ENCODE measurements at regions not wholly inside any gene's neighbourhood (a gene's known extent, or its start where the extent isn't known, plus 50 kb on each side); places are given as distances from the start of the nearest gene placed in this dataset.

- no peaks in the 10 kb centered on the region for H4K20me1 ChIP-seq (replicated peaks; ENCODE audit: control insufficient read depth, extremely low read depth, insufficient read depth, low read length)
- ChIA-PET CTCF (no interaction called here), POLR2A (no interaction called here)
- H3K4me2 ChIP-seq (ENCODE audit: insufficient read depth, low read length) = no peak overlapping the region
- H3K9me1 ChIP-seq (replicated peaks; ENCODE audit: control insufficient read depth, extremely low read depth, insufficient read depth, low read length) = no peaks in the 10 kb centered on the region
- no peaks in the 10 kb centered on the region for H3K27me3 ChIP-seq (ENCODE audit: control insufficient read depth in 2 of 2, insufficient read depth in 2 of 2, low read length in 2 of 2)
- H3K27ac ChIP-seq (ENCODE audit: insufficient read depth, low read depth, low read length) = no peak overlapping the region
- DNase-seq (ENCODE audit: low read depth, low spot score) (no peak), FAIRE-seq (no peak)
- no peaks in the 10 kb centered on the region for H3K36me3 ChIP-seq (ENCODE audit: control insufficient read depth in 2 of 2, extremely low read depth in 1 of 2, insufficient read depth in 2 of 2, low read length in 2 of 2)
- no peak overlapping the region for H2AFZ ChIP-seq (ENCODE audit: low read depth, low read length)
- H3K9me3 ChIP-seq (replicated peaks; ENCODE audit: control insufficient read depth, insufficient read depth, low read length) = no peaks in the 10 kb centered on the region
- no peaks in the 10 kb centered on the region for H3K4me1 ChIP-seq (ENCODE audit: control insufficient read depth, extremely low read depth, insufficient read depth, low read length)
- no peaks in the 10 kb centered on the region for H3K79me2 ChIP-seq (ENCODE audit: control insufficient read depth, insufficient read depth, low read length)
- BruUV-seq (replicated peaks) = no TSS peak
- TF ChIP-seq GATA2 (IDR thresholded peaks at IDR 0.05; ENCODE audit: insufficient read depth, insufficient read length, low read depth, low read length) = no peak
- TF ChIP-seq EZH2 (IDR thresholded peaks at IDR 0.05; ENCODE audit: borderline replicate concordance, low read depth, low read length, severe bottlenecking) = no peak
- TF ChIP-seq POLR2AphosphoS5 (IDR thresholded peaks at IDR 0.05; ENCODE audit: insufficient read depth, low read depth, low read length) = no peak
- TF ChIP-seq FOS (IDR thresholded peaks at IDR 0.05; ENCODE audit: borderline replicate concordance, insufficient read depth, low read length) = no peak
- no peak for TF ChIP-seq MAX (IDR thresholded peaks at IDR 0.05; ENCODE audit: insufficient read depth, insufficient read length)
- TF ChIP-seq CTCF (IDR thresholded peaks at IDR 0.05; ENCODE audit: extremely low read depth in 1 of 2, insufficient read depth in 1 of 2, low read depth in 1 of 2, low read length in 2 of 2) = no peak
- TF ChIP-seq POLR2A (IDR thresholded peaks at IDR 0.05; ENCODE audit: low read depth, low read length) = no peak
- TF ChIP-seq JUN (IDR thresholded peaks at IDR 0.05; ENCODE audit: borderline replicate concordance, insufficient read depth, insufficient read length, low read depth) = no peak
- no peak for TF ChIP-seq MYC (IDR thresholded peaks at IDR 0.05; ENCODE audit: low read depth, low read length)
- H3K4me3 ChIP-seq (replicated peaks in 1 of 3; ENCODE audit: insufficient read depth in 1 of 3, low read depth in 1 of 3, low read length in 3 of 3) = no peak overlapping the region
- dilution Hi-C loops (cut with MboI; ENCODE audit: extremely low pct_ligation_motif_present, low sequenced_read_pairs) (no loop called here), intact Hi-C loops (cut with micrococcal nuclease) (no loop called here)
- H3K9ac ChIP-seq (replicated peaks; ENCODE audit: extremely low read depth, insufficient read depth, low read length) = no peak overlapping the region
Measured at GRCh38 chr7:155402941-155403340, 55.0 kb upstream of the EN2 start.
